GM18511 (cell line): ENCODE measurements at regions not wholly inside any gene's neighbourhood (a gene's known extent, or its start where the extent isn't known, plus 50 kb on each side); places are given as distances from the start of the nearest gene placed in this dataset.

ENCODE experiments used
- ATAC-seq: cut with Tn5 transposase; IDR thresholded peaks from one replicate; pipeline ENCODE4 v1.9.1; 2021; ENCODE audit warnings: mild to moderate bottlenecking, moderate library complexity; ENCODE audit not compliant: unreplicated experiment

GRCh38 chrX:9189286-9189685, 155.4 kb upstream of the FAM9B start:
- no peak for ATAC-seq

GRCh38 chrX:9191392-9191791, 157.5 kb upstream of the FAM9B start:
- ATAC-seq = no peak

- ATAC-seq = no peak
Measured at GRCh38 chrX:9195199-9195880, 161.4 kb upstream of the FAM9B start.

GRCh38 chrX:9196961-9197640, 163.2 kb upstream of the FAM9B start:
- ATAC-seq = no peak

- no peak for ATAC-seq
Measured at GRCh38 chrX:9204560-9204959, 170.6 kb upstream of the FAM9B start.

GRCh38 chrX:9205599-9206223, 171.8 kb upstream of the FAM9B start:
- ATAC-seq = no peak

- ATAC-seq = no peak
Measured at GRCh38 chrX:9207142-9207541, 173.2 kb upstream of the FAM9B start.

- ATAC-seq = no peak
Measured at GRCh38 chrX:9211269-9211668, 177.3 kb upstream of the FAM9B start.

GRCh38 chrX:9221781-9222180, 187.9 kb upstream of the FAM9B start:
- no peak for ATAC-seq

GRCh38 chrX:9222299-9222698, 188.4 kb upstream of the FAM9B start:
- no peak for ATAC-seq

- ATAC-seq = no peak
Measured at GRCh38 chrX:9227276-9227675, 193.3 kb upstream of the FAM9B start.

- no peak for ATAC-seq
Measured at GRCh38 chrX:9231491-9231890, 197.6 kb upstream of the FAM9B start.

GRCh38 chrX:9233141-9233540, 199.2 kb upstream of the FAM9B start:
- no peak for ATAC-seq

GRCh38 chrX:9234315-9234714, 200.4 kb upstream of the FAM9B start:
- ATAC-seq = no peak

GRCh38 chrX:9235722-9236121, 201.8 kb upstream of the FAM9B start:
- no peak for ATAC-seq

- ATAC-seq = no peak
Measured at GRCh38 chrX:9240956-9241355, 207.0 kb upstream of the FAM9B start.

- no peak for ATAC-seq
Measured at GRCh38 chrX:9241427-9241826, 207.5 kb upstream of the FAM9B start.

GRCh38 chrX:9249051-9249846, 215.3 kb upstream of the FAM9B start:
- ATAC-seq = no peak

GRCh38 chrX:9252182-9252581, 212.7 kb upstream of the TBL1X start:
- ATAC-seq = no peak

- no peak for ATAC-seq
Measured at GRCh38 chrX:9253211-9253610, 211.6 kb upstream of the TBL1X start.

GRCh38 chrX:9257718-9258420, 207.0 kb upstream of the TBL1X start:
- ATAC-seq = no peak
